GM18499 (cell line): ENCODE measurements at regions not wholly inside any gene's neighbourhood (a gene's known extent, or its start where the extent isn't known, plus 50 kb on each side); places are given as distances from the start of the nearest gene placed in this dataset.

Experiments used
- ATAC-seq: cut with Tn5 transposase; IDR thresholded peaks from one replicate; pipeline ENCODE4 v1.9.1; 2021; ENCODE audit warnings: moderate number of reproducible peaks; ENCODE audit not compliant: insufficient read depth, unreplicated experiment

DNA sequence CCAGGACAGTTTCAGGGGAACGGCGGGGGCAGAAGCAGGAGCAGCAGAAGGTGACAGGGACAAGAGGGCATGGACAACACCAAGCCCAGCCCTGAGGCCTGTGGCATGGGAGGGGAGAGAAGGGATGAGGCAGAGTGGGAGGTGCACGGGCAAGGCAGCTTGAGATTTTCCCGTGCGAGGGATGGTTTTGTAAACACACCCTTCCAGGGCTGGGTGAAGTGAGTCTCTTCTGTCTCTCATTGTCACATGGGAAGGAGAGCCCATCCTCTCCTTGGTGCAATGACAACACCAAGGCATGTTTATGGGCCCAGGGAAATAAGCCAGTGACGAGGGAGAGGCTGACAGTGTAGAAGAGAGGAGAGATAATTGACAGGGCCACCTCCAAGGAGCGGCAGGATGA, 69.6 kb upstream of the RIOK3 start:
- ATAC-seq, result no peak

DNA sequence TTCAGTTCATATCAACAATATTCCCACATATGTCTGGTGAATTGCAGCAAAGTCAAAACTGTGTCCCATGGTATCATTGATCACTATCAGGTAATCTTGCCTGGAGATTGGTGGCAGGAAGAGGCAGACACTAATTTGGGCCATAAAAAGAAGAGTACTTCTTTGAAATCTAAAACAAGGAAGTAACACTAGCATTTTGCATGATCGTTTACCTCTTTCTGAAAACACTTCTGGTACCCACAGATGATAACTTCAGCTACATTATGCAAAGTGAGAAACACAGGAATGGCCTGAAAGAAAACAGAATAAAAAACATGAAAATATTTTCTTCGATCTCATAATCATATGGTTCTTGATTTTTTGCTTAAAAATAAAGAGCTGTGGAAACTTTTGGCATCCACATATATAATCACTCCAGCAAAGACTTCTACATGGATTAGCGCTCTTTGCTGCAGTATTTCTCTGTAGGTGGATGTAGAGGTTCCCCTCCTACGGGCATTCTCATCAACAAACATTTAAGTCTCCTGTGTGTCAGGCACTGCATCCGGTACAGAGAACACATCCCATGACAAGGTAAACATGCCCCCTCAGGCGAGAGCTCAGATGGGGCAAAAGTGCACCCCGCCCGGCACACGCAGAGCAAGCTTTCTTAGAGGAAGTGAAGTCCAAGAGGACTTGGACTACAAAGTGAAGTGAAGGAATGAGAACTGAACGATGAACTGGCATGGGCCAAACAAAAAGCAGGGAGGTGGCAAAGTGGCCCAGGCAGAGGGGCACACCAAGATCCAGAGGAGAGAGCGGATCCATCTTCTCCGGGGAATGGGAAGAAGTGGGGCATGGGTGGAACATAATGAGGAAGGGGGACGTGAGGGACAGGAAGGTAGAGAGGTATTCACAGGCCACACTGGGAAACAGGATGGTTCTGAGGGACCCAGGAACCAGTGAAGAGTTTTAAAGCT, 68.0 kb upstream of the RIOK3 start:
- ATAC-seq, result no peak

DNA sequence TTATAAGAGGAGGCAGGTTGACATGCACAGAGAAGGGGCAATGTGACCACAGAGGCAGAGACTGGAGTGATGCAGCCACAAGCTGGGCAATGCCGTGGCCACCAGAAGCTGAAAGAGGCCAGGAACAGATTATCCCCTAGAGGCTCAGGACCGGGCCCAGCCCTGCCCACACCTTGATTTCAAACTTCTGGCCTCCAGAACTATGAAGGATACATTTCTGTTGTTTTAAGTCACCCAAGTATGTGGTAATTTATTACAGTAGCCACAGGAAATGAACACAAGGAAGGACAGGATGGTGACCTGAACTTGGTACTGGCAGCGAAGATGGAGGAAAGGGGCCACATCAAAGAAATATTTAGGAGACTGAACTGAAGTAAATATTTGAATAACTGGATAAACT, 66.8 kb upstream of the RIOK3 start:
- no peak for ATAC-seq

DNA sequence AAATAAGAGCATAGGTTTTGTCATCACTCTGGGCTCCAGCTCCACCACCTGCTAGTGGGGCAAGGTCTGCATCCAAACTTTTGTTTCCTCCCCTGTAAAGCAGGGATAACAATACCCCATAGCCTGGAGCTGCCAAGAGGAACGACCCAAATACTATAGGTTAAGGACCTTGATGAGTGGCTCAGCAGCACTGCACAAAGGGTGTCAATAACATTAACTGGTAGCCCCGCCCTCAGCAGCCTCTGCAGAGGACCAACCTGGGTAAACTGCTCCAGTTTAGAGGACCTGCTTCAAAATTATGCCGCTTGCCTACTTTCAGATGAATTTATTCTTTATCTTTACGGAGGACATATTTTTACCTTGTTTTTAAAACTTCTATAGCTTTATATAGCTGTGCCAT, 65.8 kb upstream of the RIOK3 start:
- no peak for ATAC-seq

DNA sequence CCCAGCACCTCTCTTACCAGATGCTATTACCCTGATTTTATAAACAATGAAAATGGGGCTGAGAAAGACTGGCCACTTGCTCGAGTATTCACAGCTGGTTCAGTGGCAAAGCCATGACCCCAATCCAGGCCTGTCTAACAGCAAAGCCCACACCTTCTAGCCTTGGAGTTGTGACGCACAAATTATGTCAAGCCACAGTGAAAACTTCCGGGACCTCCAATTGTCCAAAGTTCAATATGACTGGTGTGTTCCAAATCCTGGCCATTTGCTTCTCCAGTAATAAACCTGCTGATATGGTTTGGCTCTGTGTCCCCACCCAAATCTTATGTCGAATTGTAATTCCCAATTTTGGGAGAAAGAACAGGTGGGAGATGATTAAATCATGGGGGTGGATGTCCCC, 64.7 kb upstream of the RIOK3 start:
- ATAC-seq, result no peak

DNA sequence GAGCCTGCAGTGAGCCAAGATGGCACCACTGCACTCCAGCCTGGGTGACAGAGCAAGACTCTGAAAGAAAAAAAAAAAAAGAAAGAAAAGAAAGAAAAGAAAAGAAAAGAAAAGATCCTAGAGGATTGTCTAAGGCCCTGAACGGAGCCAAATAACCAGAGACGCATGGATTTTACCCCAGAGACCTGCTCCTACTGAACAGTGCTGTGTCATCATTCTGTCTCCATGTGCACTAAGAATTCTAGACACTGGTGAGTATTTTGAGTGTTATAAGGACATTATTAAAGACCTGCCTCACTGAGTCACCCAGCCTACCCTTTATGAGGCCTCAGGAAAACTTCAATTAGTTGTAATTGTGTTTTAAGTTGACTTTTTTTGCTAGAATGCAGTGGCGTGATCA, 61.9 kb upstream of the RIOK3 start:
- ATAC-seq, result no peak

DNA sequence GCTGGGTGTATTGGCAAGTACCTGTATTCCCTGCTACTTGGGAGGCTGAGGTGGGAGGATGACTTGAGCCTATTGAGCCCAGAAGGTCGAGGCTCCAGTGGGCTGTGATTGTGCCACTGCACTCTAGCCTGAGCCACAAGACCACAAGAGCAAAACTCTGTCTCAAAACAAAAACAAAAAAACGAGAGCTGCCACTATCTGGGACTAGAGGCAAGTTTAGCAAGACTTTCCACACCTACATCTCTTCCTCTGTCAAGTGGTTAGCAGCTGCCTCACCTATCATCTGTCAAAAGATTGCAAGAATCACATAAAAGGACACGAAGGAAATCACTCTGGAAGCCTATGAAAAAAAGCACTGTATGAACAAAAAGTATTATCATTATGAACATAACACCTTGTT, 55.2 kb upstream of the RIOK3 start:
- no peak for ATAC-seq

DNA sequence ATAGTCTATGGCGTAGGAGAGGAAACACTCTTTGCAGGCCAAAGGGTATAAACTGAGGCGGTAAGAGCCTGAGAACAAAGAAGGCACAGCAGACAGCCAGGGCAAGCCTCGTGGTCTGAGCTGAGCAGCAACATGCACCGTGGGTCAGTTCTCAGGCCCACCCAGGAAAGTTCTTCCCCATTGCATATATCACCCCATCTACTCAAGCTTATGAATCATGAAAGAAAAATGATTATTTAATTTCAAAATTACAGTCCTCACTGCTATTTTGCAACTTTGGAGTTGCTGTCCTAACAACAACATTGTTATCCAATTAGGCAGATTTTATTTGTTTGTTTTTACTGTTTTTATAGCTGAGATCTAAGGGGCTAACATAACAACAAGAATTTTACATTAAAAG, 54.7 kb upstream of the RIOK3 start:
- ATAC-seq, result no peak

DNA sequence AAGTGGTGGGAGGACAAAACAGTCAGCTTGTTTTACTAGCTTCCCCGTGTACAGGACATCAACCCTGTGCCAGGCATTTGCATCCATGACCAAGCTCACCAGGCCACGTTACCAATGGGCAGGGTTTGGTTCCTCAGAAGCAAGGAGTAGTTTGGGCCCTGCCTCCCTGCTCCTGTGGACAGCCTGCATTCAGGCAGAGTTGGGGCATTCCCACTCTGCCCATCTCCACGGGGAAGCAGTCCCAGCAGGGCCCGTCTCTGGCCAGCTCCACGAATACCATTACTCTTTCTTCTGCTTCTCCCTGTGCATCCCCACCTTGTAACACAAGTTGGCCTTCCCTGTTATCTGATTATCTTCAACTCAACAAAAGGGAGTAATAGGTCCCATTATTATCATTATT, 54.0 kb upstream of the RIOK3 start:
- ATAC-seq, result no peak

DNA sequence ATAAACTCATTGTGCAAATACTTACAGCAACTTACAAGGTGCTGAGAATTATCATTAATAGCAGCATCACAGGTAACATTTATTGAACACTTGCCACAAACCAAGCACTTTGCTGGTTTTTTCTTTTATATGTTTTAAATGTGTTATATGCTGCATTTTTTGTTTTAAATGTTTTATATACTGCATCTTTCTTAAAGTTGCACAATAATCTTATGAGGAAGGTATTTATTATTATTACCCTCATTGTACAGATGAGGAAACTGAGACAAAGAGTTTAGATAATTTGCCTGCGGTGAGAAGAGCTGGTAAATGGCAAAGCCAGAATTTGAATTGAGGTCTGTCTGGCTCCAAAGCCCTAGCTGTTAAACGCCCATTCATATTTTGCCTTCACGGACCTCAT, 52.2 kb upstream of the RIOK3 start:
- ATAC-seq, result no peak

DNA sequence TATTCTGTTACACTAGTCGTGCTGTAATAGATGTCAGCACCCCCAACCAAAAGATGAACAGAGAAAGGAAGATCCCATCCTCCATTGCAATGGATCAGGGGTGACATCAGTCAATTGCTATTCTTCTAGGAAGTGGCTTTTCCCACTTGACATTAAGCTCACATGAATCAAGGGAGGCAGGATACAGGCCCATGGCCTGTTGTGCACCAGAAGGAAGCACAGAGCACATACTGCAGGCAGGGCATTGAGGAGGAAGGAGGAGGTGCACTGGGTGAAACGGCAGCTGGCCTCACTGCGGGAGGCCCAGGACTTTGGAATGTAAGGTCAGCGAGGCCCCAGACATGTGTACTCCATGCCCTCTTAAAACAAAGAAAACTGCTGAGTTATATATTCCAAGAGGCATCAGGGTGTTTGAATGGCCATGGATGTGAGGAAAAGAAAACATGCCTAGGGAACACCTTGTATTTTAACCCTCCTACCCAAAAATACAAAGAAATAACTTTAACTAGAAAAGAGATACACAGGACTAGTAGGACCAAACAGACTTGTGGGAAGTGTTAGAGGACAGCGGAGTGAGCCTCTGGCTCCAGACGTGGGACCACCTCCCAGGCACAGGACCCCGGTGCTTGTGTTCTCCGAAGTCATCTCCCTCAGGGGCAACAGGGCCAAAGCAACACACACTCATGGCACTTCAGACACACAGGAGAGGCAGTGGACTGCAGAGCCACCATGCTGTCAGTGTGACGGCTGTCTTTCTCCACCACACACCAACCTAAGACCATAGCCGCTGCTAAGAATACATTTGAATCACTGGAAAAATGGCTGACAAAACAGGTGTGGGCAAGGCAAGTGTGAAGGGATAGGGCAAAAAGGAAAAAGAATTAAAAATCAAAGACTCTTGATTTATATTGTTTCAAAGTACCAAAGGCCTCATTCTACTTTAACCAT, 51.4 kb upstream of the RIOK3 start:
- no peak for ATAC-seq
